Kidney capillary endothelial cell (primary cell): ENCODE measurements at regions not wholly inside any gene's neighbourhood (a gene's known extent, or its start where the extent isn't known, plus 50 kb on each side); places are given as distances from the start of the nearest gene placed in this dataset.

Experiments
- DNase-seq: peaks from one replicate; pipeline ENCODE4 v3.0.0-alpha.2; 2018; ENCODE audit warnings: low spot score

DNA sequence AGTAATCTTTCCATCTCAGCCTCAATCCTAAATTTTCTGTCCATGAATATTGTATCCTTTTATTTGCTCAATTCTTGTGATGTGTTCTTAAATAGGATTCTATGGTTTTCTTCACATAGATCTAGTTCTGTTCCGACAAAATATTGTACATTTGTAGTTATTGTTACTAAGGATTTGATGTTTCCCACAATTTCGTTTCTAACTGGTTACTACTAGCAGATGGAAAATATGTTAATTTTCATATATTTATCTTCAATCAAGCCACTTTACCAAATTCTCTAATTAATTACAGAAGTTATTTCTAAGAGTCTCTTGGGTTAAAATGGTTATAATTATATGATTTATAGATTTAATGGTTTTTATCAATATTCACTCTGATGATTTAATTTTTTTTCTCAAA lies 60.3 kb downstream of the SEC61B start:
- no peak for DNase-seq

DNA sequence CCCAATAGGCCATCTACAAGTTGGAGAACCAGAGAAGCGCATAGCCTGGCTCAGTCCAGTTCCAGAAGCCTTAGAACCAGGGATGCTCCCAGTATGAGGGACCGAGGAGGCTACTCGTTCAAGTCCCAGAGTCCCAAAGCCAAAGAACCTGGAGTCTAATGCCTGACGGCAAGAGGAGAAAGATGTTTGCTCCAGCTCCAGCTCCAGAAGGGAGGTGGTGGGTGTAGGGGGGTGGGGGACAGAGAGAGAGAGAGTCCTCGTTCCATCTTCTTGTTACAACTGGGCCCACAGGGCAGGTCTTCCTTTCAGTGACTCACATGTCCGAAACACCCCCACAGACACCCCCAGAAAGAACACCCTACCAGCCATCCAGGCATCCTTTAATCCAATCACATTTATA lies 63.9 kb downstream of the SEC61B start:
- DNase-seq = no peak

DNA sequence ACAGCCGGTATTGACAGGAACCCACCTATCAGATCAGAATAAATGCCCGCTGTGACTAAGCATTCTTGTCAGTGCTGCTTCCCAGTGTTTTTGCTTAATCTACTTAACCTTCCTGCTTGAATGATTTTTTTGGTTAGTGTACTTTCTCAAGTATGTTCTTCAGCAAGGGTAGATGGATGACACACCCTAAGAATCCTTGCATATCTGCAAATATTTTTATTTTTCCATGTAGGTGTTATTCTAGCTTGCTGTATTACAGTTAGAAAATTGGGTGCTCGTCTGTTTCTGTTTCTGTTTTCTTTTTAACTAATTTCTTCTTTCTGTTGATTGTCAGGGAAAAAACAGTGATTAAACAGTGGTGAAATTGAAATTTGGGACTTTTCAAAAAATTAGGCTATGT lies 64.5 kb downstream of the SEC61B start:
- DNase-seq = no peak

DNA sequence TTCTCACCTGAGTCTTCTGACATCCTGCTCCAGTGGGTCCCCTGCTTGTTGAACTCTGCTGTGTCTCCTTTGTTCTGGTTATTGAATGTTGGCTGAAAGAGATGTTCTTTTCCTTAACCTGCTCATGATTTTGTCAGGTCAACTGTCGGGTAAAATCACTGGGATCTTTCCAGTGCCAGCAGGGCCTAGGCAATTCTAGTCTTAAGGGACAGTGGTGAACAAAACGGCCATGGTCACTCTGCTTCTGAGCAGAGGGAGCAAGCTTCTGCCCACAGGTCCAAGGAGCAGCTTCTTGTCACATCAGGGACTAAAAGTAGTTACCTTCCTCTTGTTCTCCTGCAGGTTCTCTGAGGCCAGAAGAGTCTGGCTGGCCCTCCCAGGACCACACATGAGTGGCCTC lies 65.6 kb downstream of the SEC61B start:
- no peak for DNase-seq

DNA sequence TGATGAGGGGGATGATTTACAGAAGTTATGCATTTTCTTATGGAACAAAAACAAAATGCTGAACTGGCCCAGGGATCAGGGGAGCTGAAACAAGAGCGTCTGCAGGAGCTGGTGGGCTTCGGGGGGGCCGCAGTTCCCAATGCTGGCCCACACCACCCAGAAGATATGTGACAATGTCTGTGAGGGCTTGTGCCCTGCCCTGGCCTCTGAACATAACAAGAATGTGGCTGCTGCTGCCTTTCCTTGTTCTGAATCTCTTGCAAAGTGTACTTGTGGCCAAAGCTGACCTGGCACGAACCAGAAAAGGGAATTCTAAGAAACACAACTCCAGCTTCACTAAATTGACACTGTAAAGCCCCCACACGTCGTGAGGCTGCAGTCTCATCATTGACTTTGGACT lies 66.7 kb downstream of the SEC61B start:
- DNase-seq = no peak

DNA sequence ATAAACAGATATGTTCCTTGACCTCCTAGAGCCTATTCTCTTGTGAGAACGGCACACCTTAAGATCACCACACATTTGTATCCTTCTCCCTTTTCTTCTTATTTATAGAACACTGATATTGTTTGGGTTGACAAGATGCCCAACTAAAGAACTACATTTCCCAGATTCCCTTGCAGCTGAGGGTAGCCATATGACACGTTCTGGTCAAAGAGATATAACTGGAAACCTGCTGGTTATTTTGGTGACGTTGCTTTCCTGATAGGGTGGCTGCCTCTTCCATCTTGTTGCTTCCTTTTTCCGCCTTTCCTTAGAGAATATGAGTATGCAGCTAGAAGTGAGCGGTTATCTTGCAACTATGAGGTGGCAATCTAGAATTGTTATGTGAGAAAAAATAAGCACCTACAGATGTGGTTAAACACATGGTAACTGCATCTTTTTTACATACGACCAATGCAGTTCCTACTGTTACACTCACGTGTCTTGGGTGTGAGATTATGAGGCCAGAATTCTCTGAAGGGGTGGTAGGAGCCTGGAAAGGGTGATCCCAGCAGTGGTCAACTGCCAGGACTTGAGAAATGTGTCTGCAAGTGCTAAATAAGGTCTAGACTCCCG lies 72.9 kb downstream of the SEC61B start:
- DNase-seq = no peak

DNA sequence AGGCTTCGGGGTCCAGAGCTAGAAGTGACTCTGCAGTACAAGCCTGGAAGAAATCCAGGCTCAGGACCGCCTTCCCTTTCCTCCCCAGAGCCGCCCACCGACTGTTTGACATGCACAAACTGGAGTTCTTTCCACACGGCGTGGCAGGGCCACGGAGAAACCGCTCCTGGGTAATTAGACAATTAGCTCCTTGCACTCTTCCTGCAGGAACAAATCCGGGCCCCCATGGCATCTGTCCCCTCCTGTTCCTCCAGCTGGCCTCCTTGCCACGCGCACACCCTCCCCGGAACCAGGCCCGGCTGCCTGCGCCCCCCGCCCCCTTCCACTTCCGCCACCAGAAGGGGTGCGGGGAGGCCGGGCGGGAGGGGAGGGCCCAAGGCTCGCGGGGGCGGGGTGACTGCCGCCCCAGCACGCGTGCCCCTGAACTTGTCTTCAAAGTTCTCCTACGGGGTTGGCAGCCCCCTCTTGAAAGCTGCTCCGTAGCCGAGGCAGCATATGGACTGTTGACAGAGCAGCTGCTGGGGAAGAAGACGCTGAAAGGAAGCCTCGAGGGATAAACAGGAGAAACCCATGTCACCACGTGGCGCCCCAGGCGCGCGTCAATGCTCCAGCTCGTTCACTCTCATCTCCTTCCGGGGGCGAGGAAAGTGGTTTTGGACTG lies 74.3 kb downstream of the SEC61B start:
- no peak for DNase-seq

DNA sequence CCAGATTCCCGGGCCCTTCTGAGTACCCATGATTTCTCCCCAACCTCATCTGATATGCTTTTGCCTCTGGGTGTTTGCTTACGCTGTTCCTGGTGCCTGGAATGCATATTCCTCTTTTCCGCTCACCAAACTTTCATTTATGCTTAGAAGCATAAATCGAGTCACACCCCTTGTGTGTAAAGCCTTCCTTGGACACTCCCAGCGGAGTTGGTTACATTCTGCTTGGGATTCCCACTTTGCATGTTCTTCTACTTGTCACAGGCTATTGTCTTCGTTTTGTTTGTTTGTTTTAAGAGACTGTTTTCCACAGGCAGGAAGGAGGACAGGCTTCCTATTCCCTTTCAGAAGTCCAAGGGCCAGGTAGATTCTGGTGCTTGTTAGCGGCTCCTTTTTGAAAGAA lies 76.5 kb downstream of the SEC61B start:
- no peak for DNase-seq

DNA sequence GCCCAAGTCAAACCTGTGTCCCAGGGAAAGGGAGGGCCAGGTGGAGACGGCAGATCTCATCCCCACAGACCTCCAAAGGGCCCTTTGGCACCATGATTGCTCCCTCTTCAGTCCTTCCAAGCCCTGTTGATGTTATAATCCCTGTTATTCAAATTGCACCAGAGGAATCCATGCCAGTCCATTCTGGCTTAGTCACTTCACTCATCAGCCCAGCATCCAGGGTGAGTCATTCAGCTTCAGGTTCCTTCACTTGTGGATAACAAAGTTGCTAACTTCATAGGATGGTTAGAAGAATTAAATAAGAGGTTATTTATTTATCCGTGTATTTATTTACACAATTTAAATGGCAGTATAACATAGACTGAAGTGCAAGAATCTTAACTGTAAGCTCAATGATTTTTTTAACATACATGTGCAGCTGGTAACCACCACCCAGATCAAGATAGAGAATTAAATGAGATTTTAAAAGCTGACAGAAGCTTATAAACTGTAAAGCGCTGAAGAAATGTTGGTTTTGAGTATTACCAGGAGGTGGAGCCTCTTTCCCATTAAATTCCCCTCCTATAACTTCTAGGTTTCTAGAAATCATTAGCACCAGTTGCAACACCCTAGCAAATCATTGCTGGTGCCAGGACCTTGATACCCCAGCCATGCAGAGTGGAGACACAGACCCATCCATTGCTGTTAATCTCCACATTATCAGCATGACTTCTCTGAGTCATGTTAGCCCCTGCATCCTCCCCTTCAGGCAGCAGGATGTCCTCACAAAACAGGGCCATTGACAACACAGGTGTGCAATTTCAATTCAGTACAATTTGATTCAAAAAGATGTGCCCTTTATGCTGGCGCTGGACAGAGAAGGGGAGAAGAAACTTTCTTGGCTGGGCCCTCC lies 77.4 kb downstream of the SEC61B start:
- peak; percentile 61 for DNase-seq

DNA sequence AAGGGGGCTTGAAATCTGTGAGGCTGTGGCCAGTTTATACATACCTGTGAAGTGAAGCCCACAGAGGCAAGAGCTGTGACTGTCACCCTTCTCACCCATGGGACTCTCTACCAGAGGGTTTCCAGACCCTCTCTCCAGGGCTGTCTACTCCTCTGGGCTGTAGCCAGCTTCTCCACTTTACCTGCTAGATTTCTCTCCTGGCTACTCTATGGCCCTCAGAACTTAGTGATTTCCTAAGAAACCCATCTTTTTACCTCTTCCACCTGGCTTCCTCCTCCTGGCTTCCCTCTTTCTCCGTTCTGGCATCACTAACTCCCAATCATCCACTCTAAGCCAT lies 78.0 kb downstream of the SEC61B start:
- no peak for DNase-seq

DNA sequence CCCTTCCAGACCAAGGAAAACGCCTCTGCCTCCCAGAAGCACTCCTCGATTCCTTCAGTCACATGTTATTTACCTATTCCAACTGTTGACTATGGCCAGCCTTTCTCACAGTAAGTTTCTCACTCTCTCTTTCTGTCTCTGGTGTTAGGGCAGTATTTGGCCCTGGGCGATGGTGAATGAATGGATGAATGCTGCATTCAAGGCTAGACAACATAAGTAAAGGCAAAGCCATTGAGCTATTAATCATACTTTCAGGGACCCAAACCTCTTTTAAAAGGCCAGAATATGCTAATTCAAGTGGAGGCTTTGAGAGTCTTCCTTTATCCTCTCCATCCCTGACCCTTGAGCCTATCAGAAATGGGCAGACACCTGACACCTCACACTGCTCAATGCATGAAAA lies 78.5 kb downstream of the SEC61B start:
- no peak for DNase-seq

DNA sequence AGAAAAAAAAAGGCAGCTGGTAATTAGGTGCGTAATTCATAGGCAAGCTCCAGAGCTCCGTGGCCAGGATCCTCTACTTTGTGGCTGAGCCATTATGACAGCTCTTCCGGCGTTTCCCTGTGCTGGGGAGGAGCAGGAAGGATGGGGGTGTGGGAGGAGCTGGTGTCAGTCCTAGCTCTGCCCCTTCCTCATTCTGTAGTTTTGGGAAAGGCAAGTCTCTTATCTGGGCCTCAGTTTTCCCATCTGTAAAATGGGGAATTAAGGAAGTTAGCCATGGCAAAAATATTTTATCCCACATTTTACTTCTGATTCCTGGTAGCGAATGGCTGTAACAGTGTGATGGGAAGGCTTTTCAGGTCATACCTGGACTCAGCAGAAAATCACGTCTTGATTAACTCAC lies 81.1 kb downstream of the SEC61B start:
- no peak for DNase-seq

DNA sequence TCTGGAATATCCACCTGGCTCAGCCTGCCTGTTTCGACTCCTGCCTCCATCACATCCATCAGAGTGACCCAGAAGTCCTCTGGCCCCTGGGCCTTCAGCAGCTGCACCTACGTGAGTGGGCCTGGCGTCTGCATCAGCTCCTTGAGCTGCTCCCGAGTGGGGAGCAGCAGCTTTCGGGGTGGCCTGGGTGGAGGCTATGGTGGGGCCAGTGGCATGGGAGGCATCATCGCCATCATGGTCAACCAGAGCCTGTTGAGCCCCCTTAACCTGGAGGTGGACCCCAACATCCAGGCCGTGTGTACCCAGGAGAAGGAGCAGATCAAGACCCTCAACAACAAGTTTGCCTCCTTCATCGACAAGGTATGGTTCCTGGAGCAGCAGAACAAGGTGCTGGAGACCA lies 83.0 kb downstream of the SEC61B start:
- DNase-seq = no peak

DNA sequence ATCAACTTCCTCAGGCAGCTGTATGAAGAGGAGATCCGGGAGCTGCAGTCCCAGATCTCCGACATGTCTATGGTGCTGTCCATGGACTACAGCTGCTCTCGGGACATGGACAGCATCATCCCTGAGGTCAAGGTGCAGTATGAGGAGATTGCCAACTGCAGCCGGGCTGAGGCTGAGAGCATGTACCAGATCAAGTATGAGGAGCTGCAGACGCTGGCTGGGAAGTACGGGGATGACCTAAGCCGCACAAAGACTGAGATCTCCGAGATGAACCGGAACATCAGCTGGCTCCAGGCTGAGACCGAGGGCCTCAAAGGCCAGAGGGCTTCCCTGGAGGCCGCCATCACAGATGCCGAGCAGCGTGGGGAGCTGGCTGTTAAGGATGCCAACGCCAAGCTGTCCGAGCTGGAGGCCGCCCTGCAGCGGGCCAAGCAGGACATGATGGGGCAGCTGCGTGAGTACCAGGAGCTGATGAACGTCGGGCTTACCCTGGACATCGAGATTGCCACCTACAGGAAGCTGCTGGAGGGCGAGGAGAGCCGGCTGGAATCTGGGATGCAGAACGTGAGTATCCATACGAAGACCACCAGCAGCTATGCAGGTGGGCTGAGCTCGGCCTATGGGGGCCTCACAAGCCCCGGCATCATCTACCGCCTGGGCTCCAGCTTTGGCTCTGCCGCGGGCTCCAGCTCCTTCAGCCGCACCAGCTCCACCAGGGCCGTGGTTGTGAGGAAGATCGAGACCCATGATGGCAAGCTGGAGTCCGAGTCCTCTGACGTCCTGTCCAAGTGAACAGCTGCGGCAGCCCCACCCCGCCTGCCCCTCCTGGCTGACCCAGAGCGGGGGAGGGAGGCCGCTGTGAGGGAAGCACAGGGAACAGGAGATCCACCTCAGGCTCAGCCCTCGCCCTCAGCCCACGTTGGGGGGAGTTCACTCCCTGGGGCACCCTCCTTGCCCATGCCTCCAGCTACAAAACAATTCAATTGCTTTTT lies 84.0 kb downstream of the SEC61B start:
- DNase-seq = no peak

DNA sequence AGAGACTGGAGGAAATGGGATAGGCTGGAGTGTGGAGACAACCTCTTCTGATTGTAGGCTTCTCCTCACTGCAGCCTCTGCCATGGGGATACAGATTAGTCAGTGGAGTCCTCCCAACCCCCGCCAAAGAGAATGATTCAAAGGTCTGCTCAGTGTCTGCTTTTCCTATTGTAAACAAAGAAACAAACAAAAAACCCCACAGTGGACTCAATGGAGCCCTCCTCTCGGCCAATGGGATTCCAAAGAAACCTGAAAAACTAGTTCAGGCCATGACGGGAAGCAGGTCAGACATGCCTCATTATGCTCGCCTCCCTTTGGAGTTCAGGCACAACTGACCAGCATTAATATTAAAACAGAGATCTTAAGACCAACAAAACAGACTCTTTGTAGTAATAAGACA lies 85.8 kb downstream of the SEC61B start:
- peak; percentile 9 for DNase-seq

DNA sequence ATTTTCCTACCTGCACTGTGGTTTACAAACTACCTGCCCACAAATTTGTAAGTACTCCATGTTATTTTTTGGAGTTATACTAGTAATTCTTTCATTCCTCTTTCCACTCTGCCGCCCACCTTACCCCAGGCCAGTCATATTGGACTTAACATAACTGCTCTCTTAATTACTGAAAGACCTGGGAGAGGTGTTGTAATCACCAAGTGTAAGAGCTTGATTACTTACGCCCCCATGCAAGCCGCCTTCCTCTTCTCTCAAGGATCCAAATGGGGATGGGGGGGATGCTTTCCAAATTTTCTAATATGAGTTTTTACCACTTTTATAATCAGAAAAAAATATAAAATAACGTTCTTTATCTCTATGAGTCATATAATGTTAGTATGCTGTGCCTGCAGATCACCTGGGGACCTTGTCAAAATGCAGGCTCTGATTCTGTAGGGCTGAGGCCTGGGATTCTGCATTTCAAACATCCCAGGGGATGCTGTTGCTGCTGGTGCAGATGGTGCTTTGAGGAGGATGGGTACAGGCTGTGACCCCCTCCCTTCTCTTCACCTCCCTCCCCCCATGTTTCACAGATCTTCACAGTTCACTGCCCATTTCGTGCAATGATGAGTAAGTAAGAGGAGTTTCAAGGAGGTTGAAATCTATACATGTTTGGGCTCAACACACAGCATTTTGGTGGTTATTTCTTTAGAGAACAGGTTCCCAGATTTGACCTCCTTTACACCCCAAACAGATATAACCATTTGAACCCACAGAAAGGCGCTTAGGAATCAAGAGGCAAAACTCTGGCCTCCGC lies 87.3 kb downstream of the SEC61B start:
- no peak for DNase-seq

DNA sequence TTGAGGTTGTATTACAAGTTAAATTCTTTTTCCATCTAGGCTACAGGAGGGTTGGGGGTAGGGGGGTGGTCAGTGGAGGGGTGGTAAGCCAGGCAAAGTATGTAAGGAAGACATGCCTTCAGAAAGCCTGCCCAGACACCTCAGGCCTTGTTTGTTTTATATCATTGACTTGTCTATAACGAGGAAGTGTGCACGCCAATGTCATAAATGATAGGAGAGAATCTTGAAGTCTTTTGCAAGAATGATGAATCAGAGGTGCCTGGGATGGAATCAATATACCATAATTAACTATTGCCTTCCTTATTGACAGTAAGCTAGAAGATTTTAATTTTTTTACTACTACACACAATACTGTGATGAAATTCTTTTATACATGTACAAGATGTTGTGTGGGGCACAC lies 90.7 kb downstream of the SEC61B start:
- DNase-seq = no peak

DNA sequence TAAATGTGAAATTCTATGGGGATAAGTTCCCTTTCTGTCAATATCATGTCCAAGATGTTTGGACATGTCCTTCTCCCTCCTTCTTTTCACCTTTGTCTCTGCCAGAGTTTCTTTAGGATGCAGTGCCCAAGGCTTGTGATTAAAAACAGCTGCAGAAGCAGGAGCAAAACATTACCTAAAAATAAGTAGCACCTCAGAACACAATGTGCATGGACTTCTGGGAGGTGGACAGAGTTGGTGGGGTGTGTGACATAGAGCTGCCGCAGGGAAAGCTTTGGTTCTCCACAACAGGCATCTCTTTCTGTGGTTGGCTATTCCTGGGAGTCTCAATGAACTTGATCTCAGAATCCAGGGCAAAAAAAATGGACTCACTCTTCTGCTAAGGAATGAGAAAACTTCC lies 97.0 kb downstream of the SEC61B start:
- no peak for DNase-seq

DNA sequence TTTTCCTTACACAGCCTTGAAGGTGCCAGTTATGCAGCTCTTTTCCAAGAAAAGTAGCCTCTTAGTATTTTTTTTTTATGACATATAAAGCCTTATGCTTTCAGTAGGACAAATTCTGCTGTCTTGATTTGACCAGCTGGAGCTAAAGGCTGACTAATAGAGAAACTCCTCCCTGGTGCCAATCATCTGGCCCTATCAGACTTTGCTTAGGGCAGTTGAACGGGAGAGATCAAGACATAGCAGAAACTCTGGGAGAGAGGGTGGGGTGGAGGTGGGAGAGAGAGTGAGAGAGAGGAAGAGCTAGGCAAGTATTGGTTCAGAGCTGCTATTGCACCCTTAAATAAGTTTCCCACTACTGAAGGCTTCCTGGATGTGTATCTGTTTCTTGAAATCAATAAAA lies 100.2 kb downstream of the SEC61B start:
- no peak for DNase-seq

DNA sequence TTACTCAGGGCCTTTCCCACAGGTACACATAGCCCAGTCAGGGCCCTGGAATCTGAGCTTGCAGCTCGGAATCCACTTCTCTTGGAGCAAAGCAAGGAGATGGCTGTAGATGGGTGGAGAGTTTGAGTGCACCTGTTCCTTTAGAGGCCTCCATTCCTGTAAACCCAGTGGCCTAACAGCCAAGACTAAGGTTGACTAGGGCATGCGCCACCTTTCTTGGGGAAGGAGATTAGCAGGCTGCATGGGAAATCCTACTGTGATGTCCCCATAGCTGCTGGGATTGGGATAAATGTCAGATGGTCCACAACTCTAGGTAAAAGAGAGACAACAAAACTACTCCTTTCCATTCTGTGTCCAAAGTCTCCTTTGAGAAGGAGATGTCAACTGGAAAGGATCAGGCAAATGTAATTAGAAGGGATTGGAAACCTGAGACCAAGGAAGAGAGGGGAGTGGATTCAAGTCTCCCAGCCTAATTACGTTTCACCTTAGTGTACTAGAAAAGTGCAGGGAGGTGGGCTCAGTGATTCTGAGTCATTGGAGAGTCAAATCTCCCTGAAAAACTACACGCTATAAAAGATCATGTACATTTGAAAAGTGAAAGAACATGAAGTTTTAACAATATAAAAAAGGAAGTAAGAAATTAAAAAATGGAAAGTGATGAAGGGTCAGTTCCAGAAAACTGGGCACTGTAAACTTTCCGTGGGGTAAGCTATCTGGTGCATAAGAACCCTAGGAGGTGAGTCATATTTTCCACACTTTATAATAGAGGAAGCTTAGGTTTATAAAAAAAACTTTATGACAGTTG lies 104.2 kb downstream of the SEC61B start:
- no peak for DNase-seq

DNA sequence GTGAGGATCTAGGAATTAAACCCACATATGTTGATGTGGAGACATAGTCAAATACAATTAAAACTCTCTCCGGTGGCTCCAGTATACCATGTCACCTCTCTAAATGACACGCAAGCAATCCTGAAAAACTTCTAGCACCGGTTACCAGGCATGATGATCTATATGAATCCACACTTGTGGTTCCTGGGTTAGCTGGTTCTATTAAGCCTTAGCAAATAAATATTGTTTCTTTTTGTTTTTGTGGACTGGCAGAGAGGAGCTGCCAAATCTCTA lies 104.8 kb downstream of the SEC61B start:
- no peak for DNase-seq
